Epithelial cell of proximal tubule (primary cell): ENCODE measurements at regions not wholly inside any gene's neighbourhood (a gene's known extent, or its start where the extent isn't known, plus 50 kb on each side); places are given as distances from the start of the nearest gene placed in this dataset.

ENCODE experiments used
- DNase-seq: peaks from one replicate; pipeline ENCODE4 v3.0.0-alpha.2; 2011; ENCODE audit warnings: low read depth
- H3K4me3 ChIP-seq: 2 replicates; pipeline ENCODE4 v1.5.1; 2011; ENCODE audit warnings: low read depth, mild to moderate bottlenecking, low read length
- TF ChIP-seq, protein P1 (sequence below): conservative IDR thresholded peaks from 2 replicates; pipeline ENCODE4 v1.5.1; 2012; ENCODE audit warnings: low read depth, mild to moderate bottlenecking, low read length

DNA sequence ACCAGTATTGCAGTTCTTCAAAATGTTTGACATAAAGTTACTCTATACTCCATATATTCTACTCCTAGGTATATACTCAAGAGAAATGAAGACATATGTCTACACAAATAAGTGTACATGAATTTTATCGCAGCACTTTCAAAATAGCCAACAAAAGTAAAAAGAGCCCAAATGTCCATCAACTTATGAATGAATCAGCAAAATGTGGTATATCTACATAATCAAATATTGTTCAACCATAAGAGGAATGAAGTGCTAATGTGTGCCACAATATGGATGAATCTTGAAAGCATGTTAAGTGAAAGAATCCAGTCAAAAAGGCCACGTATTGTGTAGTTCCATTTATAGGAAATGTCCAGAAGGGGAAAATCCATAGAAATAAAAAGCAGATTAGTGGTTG lies 98.6 kb upstream of the F3 start:
- no peak overlapping the region for H3K4me3 ChIP-seq
- TF ChIP-seq, protein P1, sequence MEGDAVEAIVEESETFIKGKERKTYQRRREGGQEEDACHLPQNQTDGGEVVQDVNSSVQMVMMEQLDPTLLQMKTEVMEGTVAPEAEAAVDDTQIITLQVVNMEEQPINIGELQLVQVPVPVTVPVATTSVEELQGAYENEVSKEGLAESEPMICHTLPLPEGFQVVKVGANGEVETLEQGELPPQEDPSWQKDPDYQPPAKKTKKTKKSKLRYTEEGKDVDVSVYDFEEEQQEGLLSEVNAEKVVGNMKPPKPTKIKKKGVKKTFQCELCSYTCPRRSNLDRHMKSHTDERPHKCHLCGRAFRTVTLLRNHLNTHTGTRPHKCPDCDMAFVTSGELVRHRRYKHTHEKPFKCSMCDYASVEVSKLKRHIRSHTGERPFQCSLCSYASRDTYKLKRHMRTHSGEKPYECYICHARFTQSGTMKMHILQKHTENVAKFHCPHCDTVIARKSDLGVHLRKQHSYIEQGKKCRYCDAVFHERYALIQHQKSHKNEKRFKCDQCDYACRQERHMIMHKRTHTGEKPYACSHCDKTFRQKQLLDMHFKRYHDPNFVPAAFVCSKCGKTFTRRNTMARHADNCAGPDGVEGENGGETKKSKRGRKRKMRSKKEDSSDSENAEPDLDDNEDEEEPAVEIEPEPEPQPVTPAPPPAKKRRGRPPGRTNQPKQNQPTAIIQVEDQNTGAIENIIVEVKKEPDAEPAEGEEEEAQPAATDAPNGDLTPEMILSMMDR = no peak
- DNase-seq = no peak

DNA sequence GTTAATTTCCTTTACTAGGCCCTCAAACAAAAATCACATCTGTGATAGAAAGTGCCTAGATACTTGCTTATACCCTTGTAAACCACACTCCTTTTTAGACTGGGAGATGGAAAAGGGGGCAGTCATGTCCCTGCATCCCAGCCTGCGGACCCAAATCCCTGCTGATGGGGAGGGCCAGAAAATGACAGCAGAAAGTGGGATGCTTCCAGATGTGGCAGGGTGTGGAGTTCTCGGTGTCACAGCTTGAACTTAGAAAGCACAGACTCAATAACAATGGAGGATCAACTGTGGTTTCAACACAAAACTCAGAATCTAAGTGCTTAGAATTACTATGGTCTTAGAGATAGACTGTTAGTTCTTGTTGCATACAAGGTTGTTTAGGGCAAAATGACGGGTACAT lies 95.6 kb upstream of the F3 start:
- TF ChIP-seq, protein P1 = no peak
- no peak overlapping the region for H3K4me3 ChIP-seq
- no peak for DNase-seq

DNA sequence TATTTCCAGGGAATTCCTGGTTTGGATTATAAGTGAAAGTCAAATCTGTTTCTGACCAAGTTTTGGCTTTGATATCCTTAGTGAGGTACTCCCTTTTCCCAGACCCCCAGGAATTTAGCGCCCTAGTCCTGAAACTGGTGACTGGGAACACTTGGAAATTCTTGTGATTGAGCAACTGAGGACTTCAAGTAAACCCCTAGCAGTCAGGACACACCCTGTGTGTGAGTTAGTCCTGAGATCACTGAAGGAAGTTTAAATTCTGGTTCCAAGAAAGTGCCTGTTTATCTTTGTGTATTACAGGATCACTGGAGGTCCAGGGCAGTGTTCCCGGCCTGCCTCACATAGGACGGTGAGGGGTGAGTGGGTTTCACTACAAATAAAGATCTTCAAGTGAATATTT lies 95.1 kb upstream of the F3 start:
- DNase-seq = no peak
- no peak overlapping the region for H3K4me3 ChIP-seq
- TF ChIP-seq, protein P1 = no peak

DNA sequence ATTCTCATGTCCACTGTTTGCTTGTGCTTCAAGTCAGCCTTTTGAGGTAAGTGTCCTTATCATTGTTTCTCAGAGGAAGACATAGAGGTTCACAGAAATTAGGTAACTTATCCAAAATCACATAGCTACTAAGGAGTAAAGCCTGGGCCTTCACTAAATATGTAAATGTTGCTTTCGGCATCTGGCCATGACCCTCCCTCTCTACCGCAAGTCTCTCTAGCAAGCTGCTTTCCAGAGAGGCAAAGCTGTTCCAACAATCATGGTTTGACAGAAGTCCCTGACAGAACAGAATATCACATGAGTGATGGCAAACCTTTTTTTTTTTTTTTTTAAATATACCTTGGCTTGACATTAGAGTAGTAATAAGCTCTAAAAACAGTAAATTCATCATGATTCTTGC lies 94.5 kb upstream of the F3 start:
- no peak for DNase-seq
- H3K4me3 ChIP-seq = no peak overlapping the region
- TF ChIP-seq, protein P1 = no peak

- H3K4me3 ChIP-seq = no peak overlapping the region
- no peak for DNase-seq
- TF ChIP-seq, protein P1 = no peak
Measured at GRCh38 chr1:94634977-94635416, 93.4 kb upstream of the F3 start.

DNA sequence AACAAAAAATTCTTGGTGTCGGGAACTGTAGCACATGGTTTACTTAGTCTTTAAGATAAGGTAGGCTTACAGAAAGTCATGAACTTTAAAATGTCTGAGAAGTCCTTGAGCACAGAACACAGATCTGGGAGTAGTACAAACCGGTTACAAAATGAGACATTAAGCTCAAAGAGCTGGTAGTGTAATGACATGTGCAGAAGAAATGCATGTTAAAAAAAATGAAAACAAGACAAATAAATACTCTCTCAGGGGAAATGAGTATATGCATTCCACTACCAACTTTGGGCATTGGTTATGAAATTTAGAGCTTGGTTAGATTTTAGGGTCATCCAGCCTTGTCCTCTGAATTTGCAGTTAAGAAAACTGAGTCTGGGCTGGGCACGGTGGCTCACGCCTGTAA lies 91.5 kb upstream of the F3 start:
- TF ChIP-seq, protein P1 = no peak
- DNase-seq = no peak
- H3K4me3 ChIP-seq = no peak overlapping the region

- H3K4me3 ChIP-seq = no peak overlapping the region
- TF ChIP-seq, protein P1 = no peak
- DNase-seq = no peak
Measured at GRCh38 chr1:94629259-94630181, 88.0 kb upstream of the F3 start.
